Lower leg skin (tissue), 3 donors: ENCODE measurements at regions not wholly inside any gene's neighbourhood (a gene's known extent, or its start where the extent isn't known, plus 50 kb on each side); places are given as distances from the start of the nearest gene placed in this dataset.

ENCODE experiments used
- POLR2A ChIP-seq, 2 donors: fragments of 450-650 bp; IDR thresholded peaks; one replicate each; pipeline ENCODE4 v1.6.1; 2016 to 2017; ENCODE audit warnings: antibody characterized with exemption in 2 of 2, mild to moderate bottlenecking in 1 of 2, moderate library complexity in 1 of 2
- TF ChIP-seq, protein P1 (sequence below), 3 donors: fragments of 450-650 bp; IDR thresholded peaks; one replicate each; pipeline ENCODE4 v1.5.1; 2016; ENCODE audit warnings: antibody characterized with exemption in 3 of 3, mild to moderate bottlenecking in 3 of 3, moderate library complexity in 2 of 3

DNA sequence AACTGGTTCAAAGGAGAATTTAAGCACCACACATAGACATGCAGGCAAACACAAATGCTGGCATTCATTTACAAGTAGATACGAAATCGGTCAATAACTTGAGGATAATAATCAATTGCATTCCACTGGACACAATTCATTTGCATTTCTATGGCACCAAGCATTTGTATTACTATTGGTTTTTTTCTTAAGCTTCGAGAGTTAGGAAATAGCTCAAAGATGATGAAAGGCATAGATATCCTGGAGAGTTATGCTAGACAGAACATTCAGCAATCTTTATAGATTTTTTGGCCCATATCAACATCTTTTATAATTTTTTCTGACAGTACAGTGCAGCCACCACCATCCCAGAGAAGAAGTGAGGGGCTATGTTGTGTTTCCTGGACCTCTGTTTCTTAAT is 544.4 kb downstream of the MIAT start:
- TF ChIP-seq, protein P1, sequence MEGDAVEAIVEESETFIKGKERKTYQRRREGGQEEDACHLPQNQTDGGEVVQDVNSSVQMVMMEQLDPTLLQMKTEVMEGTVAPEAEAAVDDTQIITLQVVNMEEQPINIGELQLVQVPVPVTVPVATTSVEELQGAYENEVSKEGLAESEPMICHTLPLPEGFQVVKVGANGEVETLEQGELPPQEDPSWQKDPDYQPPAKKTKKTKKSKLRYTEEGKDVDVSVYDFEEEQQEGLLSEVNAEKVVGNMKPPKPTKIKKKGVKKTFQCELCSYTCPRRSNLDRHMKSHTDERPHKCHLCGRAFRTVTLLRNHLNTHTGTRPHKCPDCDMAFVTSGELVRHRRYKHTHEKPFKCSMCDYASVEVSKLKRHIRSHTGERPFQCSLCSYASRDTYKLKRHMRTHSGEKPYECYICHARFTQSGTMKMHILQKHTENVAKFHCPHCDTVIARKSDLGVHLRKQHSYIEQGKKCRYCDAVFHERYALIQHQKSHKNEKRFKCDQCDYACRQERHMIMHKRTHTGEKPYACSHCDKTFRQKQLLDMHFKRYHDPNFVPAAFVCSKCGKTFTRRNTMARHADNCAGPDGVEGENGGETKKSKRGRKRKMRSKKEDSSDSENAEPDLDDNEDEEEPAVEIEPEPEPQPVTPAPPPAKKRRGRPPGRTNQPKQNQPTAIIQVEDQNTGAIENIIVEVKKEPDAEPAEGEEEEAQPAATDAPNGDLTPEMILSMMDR (IDR thresholded peaks at IDR 0.05), result no peak
- no peak for TF ChIP-seq POLR2A (IDR thresholded peaks at IDR 0.05)
